OCI-LY1 (cell line): ENCODE measurements at regions not wholly inside any gene's neighbourhood (a gene's known extent, or its start where the extent isn't known, plus 50 kb on each side); places are given as distances from the start of the nearest gene placed in this dataset.

Experiments used
- CTCF ChIP-seq: fragments of 200-600 bp; sonication (generic), shearing (Covaris generic); IDR thresholded peaks from 2 replicates; pipeline ENCODE4 v1.5.1; 2017; ENCODE audit warnings: mild to moderate bottlenecking, antibody characterized with exemption, low read length, moderate library complexity, mixed read lengths
- EZH2 ChIP-seq: fragments of 200-600 bp; sonication (generic), shearing (Covaris generic); IDR thresholded peaks from 2 replicates; pipeline ENCODE4 v1.8.0; 2017; ENCODE audit warnings: borderline replicate concordance, mixed run types, mild to moderate bottlenecking, antibody characterized with exemption, low read length, moderate library complexity, mixed read lengths

- no peak for TF ChIP-seq EZH2
- TF ChIP-seq CTCF = no peak
Observed at GRCh38 chr16:89039756-89040155, 53.9 kb upstream of the ACSF3 start.
